ENCODE measurements at regions not wholly inside any gene's neighbourhood (a gene's known extent, or its start where the extent isn't known, plus 50 kb on each side); places are given as distances from the start of the nearest gene placed in this dataset.

DNA sequence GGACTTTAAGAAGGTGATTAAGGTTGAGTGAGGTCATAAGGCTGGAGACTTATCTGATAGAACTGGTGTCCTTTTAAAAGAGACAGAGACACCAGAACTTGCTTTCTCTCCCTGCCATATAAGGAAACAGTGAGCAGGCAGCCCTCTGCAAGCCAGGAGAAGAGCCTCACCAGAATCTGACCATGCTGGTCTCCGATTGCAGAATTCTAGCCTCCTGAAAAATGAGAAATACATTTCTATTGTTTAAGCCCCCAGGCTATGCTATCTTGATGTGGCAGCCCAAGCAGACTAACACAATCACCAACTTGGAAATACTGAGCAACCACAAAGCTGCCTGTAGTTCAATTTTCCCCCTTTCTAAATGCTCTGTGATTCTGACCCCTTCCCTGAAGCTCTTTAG is 161.4 kb upstream of the RARB start:
- H3K27me3 ChIP-seq (ENCODE audit: control insufficient read depth, insufficient read depth, low read length, poor library complexity, severe bottlenecking): no peaks in the 10 kb centered on the region

DNA sequence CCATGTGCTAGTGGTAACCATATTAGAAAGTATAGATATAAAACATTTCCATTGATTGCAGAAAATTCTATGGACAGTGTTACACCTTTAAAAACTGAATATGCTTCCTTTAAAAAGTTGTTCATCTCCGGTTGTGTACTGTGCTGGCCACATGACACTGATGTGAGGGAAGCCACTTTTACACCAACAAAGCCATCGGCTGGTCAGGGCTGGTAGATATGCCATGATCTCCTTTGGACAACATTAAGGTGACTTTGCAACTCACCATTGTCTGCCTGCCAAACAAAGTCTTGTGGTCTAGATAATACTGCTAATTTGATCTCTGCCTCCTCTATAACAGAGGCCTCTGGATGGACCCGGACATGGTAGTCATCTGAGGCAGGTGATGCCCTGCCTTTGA is 156.0 kb upstream of the RARB start:
- Mint-ChIP-seq H3K9me3 (no peaks in the 10 kb centered on the region), H3K27me3 (ENCODE audit: insufficient read depth) (peaks cover 2% of the 10 kb centered on the region), H3K4me3 (no peak overlapping the region), H3K36me3 (ENCODE audit: low read depth) (peaks cover 2% of the 10 kb centered on the region), H3K4me1 (peaks cover 4% of the 10 kb centered on the region), H3K27ac (no peak overlapping the region)
- Histone ChIP-seq H3K36me3 (ENCODE audit: control insufficient read depth, insufficient read depth, low read length) (no peaks in the 10 kb centered on the region), H3K9me3 (ENCODE audit: control insufficient read depth, low read length) (no peaks in the 10 kb centered on the region), H3K4me3 (ENCODE audit: low read length) (no peak overlapping the region), H3K4me1 (ENCODE audit: control insufficient read depth, insufficient read depth, low read length) (peaks cover 3% of the 10 kb centered on the region), H3K27me3 (ENCODE audit: control insufficient read depth, insufficient read depth, low read length, poor library complexity, severe bottlenecking) (no peaks in the 10 kb centered on the region), H3K9ac (ENCODE audit: extremely low read depth, low read length, poor library complexity, severe bottlenecking) (no peak overlapping the region), H3K27ac (ENCODE audit: low read depth, low read length) (no peak overlapping the region)
- TF ChIP-seq CTCF (conservative IDR thresholded peaks at IDR 0.05): no peak
- WGBS, 2 experiments (ENCODE audit: insufficient coverage in 1 of 2, insufficient read length in 1 of 2): 95 to 100% methylated on average over 2 to 3 of the region's 3 CpGs
- DNase-seq: no peak

More for the DNA sequence above, 161.4 kb upstream of the RARB start:
- no peaks in the 10 kb centered on the region for H3K9me3 Mint-ChIP-seq
- H3K27me3 Mint-ChIP-seq (ENCODE audit: insufficient read depth): peaks cover 8% of the 10 kb centered on the region
- H3K27ac Mint-ChIP-seq: no peak overlapping the region
- H3K27ac ChIP-seq (ENCODE audit: low read depth, low read length): no peak overlapping the region
- H3K36me3 Mint-ChIP-seq (ENCODE audit: low read depth): no peaks in the 10 kb centered on the region
- no peak for TF ChIP-seq CTCF (conservative IDR thresholded peaks at IDR 0.05)
- H3K9me3 ChIP-seq (ENCODE audit: control insufficient read depth, low read length): no peaks in the 10 kb centered on the region
- no peak overlapping the region for H3K9ac ChIP-seq (ENCODE audit: extremely low read depth, low read length, poor library complexity, severe bottlenecking)
- H3K4me3 Mint-ChIP-seq: no peak overlapping the region
- peaks cover 2% of the 10 kb centered on the region for H3K4me1 ChIP-seq (ENCODE audit: control insufficient read depth, insufficient read depth, low read length)
- H3K36me3 ChIP-seq (ENCODE audit: control insufficient read depth, insufficient read depth, low read length): no peaks in the 10 kb centered on the region
- 83 to 90% methylated on average over 1 of the region's 1 CpG for WGBS, 2 experiments (ENCODE audit: insufficient coverage in 1 of 2, insufficient read length in 1 of 2)
- H3K4me1 Mint-ChIP-seq: peaks cover 18% of the 10 kb centered on the region
- DNase-seq: no peak
- no peak overlapping the region for H3K4me3 ChIP-seq (ENCODE audit: low read length)

- H3K27me3 Mint-ChIP-seq (ENCODE audit: insufficient read depth): peaks cover 3% of the 10 kb centered on the region
- H3K9me3 Mint-ChIP-seq: no peaks in the 10 kb centered on the region
- Histone ChIP-seq H3K9me3 (ENCODE audit: control insufficient read depth, low read length) (no peaks in the 10 kb centered on the region), H3K36me3 (ENCODE audit: control insufficient read depth, insufficient read depth, low read length) (no peaks in the 10 kb centered on the region), H3K27me3 (ENCODE audit: control insufficient read depth, insufficient read depth, low read length, poor library complexity, severe bottlenecking) (no peaks in the 10 kb centered on the region), H3K4me1 (ENCODE audit: control insufficient read depth, insufficient read depth, low read length) (peaks cover 3% of the 10 kb centered on the region), H3K9ac (ENCODE audit: extremely low read depth, low read length, poor library complexity, severe bottlenecking) (no peak overlapping the region), H3K4me3 (ENCODE audit: low read length) (no peak overlapping the region), H3K27ac (ENCODE audit: low read depth, low read length) (no peak overlapping the region)
- H3K4me3 Mint-ChIP-seq: no peak overlapping the region
- no peak overlapping the region for H3K27ac Mint-ChIP-seq
- no peak for TF ChIP-seq CTCF (conservative IDR thresholded peaks at IDR 0.05)
- H3K4me1 Mint-ChIP-seq: no peaks in the 10 kb centered on the region
- no peak for DNase-seq
- peaks cover 4% of the 10 kb centered on the region for H3K36me3 Mint-ChIP-seq (ENCODE audit: low read depth)
- WGBS, 2 experiments (ENCODE audit: insufficient coverage in 1 of 2, insufficient read length in 1 of 2): 93 to 95% methylated on average over 3 of the region's 3 CpGs
Observed at GRCh38 chr3:25273582-25274171, 154.4 kb upstream of the RARB start.

Data from endodermal cell (in vitro differentiated cells).